Peyer's patch (tissue), 4 donors: ENCODE measurements at regions not wholly inside any gene's neighbourhood (a gene's known extent, or its start where the extent isn't known, plus 50 kb on each side); places are given as distances from the start of the nearest gene placed in this dataset.

ENCODE experiments used
- DNase-seq, 3 donors: peaks; one replicate each; pipeline ENCODE4 v3.0.0-alpha.2; 2017 to 2019
- H3K27ac ChIP-seq, 4 donors: fragments of 200-600 bp; sonication (generic); one replicate each; pipeline ENCODE4 v1.5.1; 2016 to 2019
- H3K27me3 ChIP-seq, 2 donors: fragments of 200-600 bp; sonication (generic); one replicate each; pipeline ENCODE4 v1.5.1; 2019
- H3K36me3 ChIP-seq, 3 donors: fragments of 200-600 bp; sonication (generic); one replicate each; pipeline ENCODE4 v1.5.1; 2016 to 2019
- H3K4me1 ChIP-seq, 4 donors: fragments of 200-600 bp; sonication (generic); one replicate each; pipeline ENCODE4 v1.5.1; 2016 to 2019
- H3K4me3 ChIP-seq, 4 donors: fragments of 200-600 bp; sonication (generic); 1 replicate in 3 of 4; 2 replicates in 1 of 4; pipeline ENCODE4 v1.5.1; 2016 to 2019; ENCODE audit warnings: mild to moderate bottlenecking in 1 of 4
- H3K9me3 ChIP-seq, 4 donors: fragments of 200-600 bp; sonication (generic); one replicate each; pipeline ENCODE4 v1.5.1; 2016 to 2019; ENCODE audit warnings: mild to moderate bottlenecking in 1 of 4
- POLR2A ChIP-seq, 2 donors: fragments of 450-650 bp; IDR thresholded peaks; one replicate each; pipeline ENCODE4 v1.5.1; 2017; ENCODE audit warnings: antibody characterized with exemption in 2 of 2, mild to moderate bottlenecking in 2 of 2, moderate library complexity in 2 of 2
- TF ChIP-seq, protein P1 (sequence below), 6 experiments: fragments of 450-650 bp in 4 of 6; fragments of 200-600 bp in 2 of 6; sonication (generic) in 1 of 6; IDR thresholded peaks; one replicate each; pipeline ENCODE4 v1.5.1; 2017 to 2019; ENCODE audit warnings: antibody characterized with exemption in 6 of 6, mild to moderate bottlenecking in 3 of 6, moderate library complexity in 1 of 6

GRCh38 chr5:110945874-110946436 is 125.6 kb upstream of the TSLP start:
- Histone ChIP-seq H3K27ac (no peak overlapping the region), H3K36me3 (no peaks in the 10 kb centered on the region)

GRCh38 chr5:110951373-110951791 is 120.1 kb upstream of the TSLP start:
- H3K27me3 ChIP-seq, result no peaks in the 10 kb centered on the region
- no peak overlapping the region for H3K4me3 ChIP-seq
- TF ChIP-seq, protein P1, sequence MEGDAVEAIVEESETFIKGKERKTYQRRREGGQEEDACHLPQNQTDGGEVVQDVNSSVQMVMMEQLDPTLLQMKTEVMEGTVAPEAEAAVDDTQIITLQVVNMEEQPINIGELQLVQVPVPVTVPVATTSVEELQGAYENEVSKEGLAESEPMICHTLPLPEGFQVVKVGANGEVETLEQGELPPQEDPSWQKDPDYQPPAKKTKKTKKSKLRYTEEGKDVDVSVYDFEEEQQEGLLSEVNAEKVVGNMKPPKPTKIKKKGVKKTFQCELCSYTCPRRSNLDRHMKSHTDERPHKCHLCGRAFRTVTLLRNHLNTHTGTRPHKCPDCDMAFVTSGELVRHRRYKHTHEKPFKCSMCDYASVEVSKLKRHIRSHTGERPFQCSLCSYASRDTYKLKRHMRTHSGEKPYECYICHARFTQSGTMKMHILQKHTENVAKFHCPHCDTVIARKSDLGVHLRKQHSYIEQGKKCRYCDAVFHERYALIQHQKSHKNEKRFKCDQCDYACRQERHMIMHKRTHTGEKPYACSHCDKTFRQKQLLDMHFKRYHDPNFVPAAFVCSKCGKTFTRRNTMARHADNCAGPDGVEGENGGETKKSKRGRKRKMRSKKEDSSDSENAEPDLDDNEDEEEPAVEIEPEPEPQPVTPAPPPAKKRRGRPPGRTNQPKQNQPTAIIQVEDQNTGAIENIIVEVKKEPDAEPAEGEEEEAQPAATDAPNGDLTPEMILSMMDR (IDR thresholded peaks at IDR 0.05), result no peak
- no peak for TF ChIP-seq POLR2A (IDR thresholded peaks at IDR 0.05)
- no peaks in the 10 kb centered on the region for H3K9me3 ChIP-seq
- no peaks in the 10 kb centered on the region for H3K4me1 ChIP-seq
- no peaks in the 10 kb centered on the region for H3K36me3 ChIP-seq
- no peak for DNase-seq
- no peak overlapping the region for H3K27ac ChIP-seq

More at GRCh38 chr5:110945874-110946436, 125.6 kb upstream of the TSLP start:
- H3K4me1 ChIP-seq, result peaks cover 0 to 4% (median 0%) of the 10 kb centered on the region in 4 donors
- no peaks in the 10 kb centered on the region for H3K9me3 ChIP-seq
- no peaks in the 10 kb centered on the region for H3K27me3 ChIP-seq
- H3K4me3 ChIP-seq, result no peak overlapping the region
- TF ChIP-seq, protein P1 (IDR thresholded peaks at IDR 0.05), result no peak
- no peak for TF ChIP-seq POLR2A (IDR thresholded peaks at IDR 0.05)
- no peak for DNase-seq

GRCh38 chr5:110956280-110956912 is 115.1 kb upstream of the TSLP start:
- TF ChIP-seq POLR2A (IDR thresholded peaks at IDR 0.05), result no peak
- TF ChIP-seq, protein P1 (IDR thresholded peaks at IDR 0.05), result no peak
- Histone ChIP-seq H3K4me3 (no peak overlapping the region), H3K36me3 (no peaks in the 10 kb centered on the region), H3K4me1 (no peaks in the 10 kb centered on the region), H3K27ac (no peak overlapping the region), H3K9me3 (no peaks in the 10 kb centered on the region), H3K27me3 (no peaks in the 10 kb centered on the region)
- no peak for DNase-seq

DNA sequence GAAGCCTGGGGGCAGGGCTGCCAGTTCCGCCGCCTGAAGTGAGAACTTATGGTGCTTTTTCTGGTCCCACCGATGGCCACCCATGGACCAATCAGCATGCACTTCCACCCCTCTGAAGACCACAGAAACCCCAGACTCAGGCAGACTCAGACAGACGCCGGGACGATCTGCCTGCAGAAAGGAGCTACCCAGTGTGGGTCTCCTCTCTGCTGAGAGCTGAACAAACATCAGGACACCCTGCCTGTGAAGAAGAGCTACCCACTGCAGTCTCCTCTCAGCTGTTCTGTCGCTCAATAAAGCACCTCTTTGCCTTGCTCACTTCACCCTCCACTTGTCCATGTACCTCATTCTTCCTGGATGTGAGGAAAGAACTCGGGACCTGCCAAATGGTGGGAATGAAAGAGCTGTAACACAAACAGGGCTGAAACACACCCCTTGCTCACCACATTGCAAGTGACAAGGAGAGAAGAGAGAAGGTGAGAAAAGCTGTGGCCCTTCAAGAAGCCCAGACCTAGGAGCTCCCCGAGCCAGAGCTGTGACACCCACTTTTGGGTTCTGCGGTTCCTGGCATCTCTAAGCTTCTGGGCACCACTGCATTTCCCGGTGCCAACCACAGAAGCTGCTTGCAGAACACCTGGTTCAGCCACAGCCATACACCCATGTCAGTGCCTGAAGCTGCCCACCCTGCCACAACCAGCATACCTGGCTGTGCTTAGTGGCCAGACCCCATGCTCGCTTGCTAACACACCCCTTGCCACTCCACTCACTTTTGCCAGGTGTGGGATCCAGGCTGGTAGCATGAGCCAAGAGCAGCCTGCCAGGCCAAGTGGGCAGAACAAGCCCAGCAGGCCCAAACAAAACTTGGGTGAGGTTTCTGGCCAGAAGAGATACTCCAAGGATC is 114.3 kb upstream of the TSLP start:
- no peak overlapping the region for H3K27ac ChIP-seq
- DNase-seq, result no peak

GRCh38 chr5:110957934-110958333 is 113.6 kb upstream of the TSLP start:
- Histone ChIP-seq H3K27ac (no peak overlapping the region), H3K9me3 (no peaks in the 10 kb centered on the region), H3K27me3 (no peaks in the 10 kb centered on the region), H3K4me1 (no peaks in the 10 kb centered on the region), H3K4me3 (no peak overlapping the region), H3K36me3 (no peaks in the 10 kb centered on the region)
- DNase-seq, result no peak
- TF ChIP-seq, protein P1 (IDR thresholded peaks at IDR 0.05), result no peak
- no peak for TF ChIP-seq POLR2A (IDR thresholded peaks at IDR 0.05)

More for the DNA sequence above, 114.3 kb upstream of the TSLP start:
- Histone ChIP-seq H3K4me1 (no peaks in the 10 kb centered on the region), H3K4me3 (no peak overlapping the region), H3K27me3 (no peaks in the 10 kb centered on the region), H3K36me3 (no peaks in the 10 kb centered on the region), H3K9me3 (no peaks in the 10 kb centered on the region)
- no peak for TF ChIP-seq POLR2A (IDR thresholded peaks at IDR 0.05)
- TF ChIP-seq, protein P1 (IDR thresholded peaks at IDR 0.05), result no peak
